Activated T-cell treated with anti-CD3 and anti-CD28 coated beads for 4 hours (primary cell): ENCODE measurements at regions not wholly inside any gene's neighbourhood (a gene's known extent, or its start where the extent isn't known, plus 50 kb on each side); places are given as distances from the start of the nearest gene placed in this dataset.
"Not testable (repeated sequence)": the region's sequence is repeated elsewhere in the genome, so short reads cannot be mapped to it uniquely, and the experiment has no call there.

Source experiments
- DNase-seq: peaks from one replicate; pipeline ENCODE4 v3.0.0-alpha.2; 2020

DNA sequence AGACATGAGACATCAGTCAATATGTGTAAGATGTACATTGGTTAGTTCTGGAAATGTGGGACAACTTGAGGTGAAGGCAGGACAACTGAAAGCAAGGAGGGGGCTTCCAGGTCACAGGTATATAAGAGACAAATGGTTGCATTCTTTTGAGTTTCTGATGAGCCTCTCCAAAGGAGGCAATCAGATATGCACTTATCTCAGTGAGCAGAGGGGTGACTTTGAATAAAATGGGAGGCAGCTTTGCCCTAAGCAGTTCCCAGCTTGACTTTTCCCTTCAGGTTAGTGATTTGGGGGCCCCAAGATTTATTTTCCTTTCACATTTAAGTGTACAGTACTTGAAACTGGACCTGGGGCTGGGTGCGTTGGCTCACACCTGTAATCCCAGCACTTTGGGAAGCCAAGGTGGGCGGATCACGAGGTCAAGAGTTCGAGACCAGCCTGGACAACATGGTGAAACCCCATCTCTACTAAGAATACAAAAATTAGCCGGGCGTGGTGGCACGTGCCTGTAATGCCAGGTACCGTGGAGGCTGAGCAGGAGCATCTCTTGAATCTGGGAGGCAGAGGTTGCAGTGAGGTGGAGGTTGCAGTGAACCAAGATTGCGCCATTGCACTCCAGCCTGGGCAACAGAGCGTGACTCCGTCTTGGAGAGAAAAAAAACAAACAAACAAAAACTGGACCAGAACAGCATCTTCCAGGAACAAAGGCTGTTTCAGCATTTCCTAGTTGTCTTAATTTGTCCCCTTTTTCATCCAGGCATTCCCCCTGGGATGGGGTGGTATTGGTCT, 130.9 kb upstream of the ZNF746 start:
- DNase-seq: not testable (repeated sequence)

DNA sequence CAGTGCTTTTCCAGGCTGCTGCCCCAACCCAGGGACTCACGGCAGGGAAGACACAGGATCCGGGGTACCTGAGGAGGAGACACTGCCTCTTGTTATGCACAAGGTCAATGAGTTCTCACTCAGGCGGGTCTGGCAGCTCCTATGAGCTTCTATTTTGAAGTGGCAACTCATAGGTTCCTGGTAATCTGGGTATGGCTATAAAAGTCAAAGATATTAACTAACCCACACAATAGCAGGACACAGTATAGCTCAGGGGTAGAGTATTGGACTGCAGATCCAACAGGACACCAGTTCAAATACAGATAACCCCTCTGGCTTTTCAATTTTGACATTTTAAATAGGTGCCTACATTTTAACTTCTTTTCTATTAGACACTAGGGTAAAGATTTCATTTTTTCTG, 130.3 kb upstream of the ZNF746 start:
- no peak for DNase-seq

DNA sequence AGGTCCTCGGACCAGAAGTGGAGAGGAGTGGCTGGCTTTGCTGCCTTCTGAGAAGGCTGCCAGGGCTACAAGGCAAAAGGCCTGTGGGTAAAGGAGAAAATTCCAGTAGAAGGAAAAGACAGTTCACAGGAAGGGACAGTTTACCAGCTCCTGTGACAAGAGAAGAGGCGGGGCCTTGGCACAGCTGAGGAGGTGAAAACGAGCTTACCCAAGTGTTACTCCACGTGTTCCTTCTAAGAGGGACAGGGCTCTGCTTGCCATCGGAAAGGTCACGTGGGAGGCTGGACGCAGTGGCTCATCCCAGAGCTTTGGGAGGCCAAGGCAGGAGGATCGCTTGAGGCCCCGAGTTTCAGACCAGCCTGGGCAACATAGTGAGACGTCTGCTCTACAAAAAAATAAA, 129.4 kb upstream of the ZNF746 start:
- DNase-seq: no peak

DNA sequence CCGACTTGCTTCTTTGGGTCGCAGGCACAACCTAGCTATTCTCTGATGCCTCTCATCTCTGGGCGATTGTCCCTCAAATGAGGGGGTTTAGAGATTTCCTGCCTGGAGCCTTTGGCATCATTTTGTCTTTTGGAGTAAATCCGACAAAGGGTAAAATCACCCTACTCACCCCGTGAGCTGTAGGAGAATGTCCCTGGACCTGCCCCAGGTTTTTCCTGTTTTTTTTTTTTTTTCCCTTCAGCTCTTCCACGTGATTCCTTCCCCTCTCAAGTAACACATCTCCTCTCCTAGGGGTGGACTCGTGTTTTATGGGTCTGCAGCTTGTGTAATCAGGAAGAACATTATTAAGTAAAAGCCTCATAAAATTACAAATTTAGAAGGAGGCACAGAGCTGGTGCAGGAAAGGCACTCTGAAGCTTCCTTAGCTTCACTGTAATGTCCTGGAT, 128.4 kb upstream of the ZNF746 start:
- no peak for DNase-seq

DNA sequence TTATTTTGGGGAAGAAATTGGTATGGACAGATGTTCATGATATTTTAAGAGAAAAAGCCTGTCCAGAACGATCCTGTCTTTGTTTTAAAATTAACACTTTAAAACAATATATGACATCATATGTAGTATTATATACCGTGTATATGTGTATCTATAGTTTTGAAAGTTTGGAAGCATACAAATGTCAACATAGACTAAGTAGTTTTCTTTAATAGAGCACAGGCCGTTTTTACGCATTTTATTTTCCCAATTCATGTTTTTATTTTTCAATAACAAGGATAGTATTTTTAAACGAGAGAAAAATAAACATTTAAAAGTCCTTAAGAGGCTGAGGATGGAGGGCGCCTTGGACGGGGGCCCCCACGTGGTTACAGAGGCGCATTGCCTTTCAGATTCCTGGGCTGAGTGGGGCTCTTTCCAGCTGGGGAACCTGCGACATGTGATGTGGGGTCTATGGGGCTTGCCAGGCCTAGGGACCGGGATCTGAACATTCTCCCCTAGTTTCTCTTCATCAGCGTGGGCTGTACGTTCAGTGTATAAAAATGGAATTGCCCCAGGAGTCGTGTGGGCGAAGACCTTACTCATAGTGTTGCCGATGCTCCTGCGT, 127.8 kb upstream of the ZNF746 start:
- peak; percentile 39 for DNase-seq

DNA sequence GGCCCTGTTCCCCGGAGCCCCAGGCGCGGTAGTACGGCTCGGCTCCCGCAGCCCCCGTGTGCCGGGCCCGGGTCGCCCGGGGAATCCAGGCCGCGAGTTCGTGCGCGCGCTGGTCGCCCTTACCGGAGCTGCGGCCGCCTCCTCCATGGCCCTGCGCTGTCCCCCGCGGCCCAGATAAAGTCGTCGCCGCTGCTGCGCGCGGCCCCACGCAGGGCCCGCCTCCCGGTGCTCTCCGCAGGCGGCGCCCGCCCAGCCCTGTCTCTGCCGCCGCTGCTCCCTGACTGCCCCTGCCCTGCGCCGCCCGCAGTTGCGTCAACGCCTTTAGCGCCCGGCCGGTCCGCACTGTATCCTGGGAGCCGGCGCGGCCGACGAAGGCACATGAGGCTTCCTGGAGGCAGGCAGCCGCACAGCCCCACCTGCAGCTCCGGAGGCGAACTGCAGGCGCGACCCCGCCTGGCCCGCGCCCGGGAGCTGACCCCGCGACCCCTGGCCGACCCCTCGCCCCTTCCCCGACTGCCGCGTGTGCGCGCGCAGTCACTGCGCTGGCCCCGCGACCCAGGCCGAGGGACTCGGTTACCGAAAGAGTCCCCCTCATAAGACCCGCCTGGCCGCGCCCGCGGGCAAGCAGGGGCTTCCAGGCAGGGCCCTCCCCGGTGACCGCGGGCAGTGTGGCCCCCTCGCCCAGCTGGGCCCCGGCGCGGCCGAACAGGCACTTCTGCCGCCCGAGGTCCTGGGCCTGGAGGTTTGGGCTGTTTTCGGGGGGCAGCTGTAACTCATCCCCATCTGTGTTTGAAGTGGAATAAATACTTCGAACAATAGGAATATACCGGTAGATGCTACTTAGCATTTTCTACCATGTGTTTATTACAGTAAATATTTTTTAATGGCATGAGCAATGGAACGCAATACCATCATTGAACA, 127.1 kb upstream of the ZNF746 start:
- DNase-seq: peak; percentile 83

DNA sequence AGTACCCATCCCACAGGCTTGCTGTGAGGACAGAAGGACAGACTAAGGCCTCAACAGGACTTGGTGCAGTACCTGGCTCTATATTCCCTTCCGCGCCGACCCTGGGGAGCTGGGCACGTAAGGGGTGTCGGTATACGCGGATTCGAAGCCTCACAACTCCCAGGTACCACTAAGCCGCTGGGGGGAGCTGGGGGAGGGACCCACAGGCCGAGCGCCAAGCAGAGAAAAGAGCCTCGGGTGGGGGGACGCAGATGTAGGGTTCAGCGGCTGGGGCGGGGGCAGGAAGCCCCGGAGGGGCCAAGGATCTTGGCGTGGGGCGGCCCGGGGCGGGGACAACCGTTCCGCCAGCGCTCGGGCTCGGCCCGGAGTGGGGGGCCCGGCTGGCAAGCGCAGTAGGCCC, 126.4 kb upstream of the ZNF746 start:
- DNase-seq: peak; percentile 34

DNA sequence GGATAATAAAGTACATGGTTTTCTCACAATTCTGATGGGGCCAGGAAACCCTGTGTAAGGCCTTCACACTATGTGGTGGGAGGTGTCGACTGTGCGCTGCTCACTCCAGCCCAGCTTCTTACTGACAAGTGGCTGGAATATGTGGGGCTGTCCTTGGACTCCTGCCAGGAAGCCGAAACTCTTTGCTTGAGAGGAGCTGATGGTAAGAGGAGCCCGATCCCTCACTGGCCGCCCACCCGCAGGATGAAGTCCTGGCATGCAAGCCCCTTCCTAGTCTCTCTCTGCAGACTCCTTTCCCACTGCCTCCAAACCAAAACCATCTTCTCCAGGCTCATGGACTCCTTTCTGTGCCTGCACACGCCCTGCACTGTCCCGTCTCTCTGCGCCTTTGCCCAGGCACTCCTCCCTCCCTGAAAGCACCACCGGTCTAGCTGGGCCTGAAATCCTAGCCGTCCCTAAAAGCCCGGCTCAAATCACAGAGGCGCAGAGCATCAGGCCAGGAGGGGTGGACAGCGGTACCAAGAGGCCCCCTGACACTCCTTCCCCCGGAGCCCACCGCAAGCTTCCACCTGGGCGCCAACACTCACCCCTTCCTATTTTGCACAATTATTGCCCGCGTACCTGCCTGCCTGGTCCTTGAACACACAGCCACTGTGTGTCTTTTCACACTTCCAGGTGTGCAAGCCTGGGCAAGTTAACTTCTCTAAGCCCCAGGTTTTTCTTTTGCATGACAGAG, 125.8 kb upstream of the ZNF746 start:
- not testable (repeated sequence) for DNase-seq

DNA sequence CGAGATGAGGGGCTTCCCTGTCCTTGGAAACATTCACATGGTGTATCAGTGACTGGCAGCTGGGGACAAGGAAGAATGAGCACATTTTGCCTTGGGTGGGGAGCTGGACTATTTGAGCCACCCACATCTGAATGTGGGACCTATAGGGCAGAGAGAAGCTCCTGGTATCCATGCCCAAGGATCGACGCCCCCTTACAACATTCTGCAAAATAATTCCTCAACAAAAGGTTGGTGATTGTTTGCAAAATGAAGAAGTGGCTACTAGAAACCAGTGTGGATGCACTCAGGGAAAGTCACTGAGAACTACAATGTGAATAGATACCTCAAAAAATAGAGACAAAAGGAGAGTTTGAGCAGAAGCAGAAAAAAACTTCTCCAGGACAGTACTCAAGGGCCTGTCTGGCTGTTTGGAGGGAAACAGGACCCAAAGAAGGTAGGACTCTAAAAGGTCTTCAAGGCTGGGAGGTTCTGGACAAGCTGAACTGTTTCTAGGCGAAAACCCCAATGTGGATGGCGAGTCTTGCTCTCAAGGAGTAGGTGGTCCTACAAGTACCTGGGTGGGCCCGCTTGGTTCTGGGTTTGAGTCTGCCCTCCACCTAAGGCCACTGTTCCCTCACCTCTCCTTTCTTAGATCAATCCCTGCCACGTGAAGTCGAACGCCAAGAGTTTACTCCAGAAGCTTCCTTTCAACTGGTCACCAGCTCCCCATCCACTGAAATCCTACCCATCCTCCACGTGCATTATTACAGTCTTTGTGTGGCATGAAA, 125.0 kb upstream of the ZNF746 start:
- DNase-seq: no peak

DNA sequence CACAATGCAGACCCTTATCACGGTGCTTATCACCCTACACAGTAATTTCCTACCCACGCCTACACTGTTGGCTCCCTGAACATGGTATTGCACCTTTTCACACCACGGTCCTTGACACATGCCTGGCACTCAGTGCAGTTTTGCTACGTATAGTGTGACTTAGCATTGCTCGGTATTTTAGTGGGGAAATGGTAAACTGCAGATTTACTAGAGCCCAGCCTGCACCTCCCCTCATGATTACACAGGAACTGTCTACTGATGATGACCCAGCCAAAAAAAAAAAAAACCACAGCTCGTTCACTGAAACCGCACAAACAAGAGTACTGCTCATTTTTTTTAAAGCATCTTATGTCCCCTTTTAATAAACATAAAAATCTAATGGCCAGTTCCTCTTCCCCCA, 124.2 kb upstream of the ZNF746 start:
- DNase-seq: no peak

DNA sequence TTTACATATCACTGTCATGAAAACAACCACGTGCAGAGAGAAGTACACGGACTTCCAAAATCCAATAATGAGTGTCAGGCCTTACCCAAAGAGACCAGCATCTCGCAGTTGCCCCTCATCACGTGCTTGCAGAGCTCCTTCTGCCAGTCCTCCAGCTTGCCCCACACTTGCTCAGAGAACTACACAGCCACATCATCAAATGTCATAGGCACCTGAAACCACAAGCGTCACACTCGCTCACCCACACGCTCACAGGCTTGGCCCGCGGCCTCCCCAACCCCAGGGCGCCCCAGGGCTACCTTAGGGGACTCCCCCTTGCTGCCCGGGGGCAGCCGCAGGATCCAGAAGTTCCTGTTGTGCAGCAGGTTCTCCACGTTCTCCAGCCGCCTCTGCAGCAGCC, 123.4 kb upstream of the ZNF746 start:
- no peak for DNase-seq

DNA sequence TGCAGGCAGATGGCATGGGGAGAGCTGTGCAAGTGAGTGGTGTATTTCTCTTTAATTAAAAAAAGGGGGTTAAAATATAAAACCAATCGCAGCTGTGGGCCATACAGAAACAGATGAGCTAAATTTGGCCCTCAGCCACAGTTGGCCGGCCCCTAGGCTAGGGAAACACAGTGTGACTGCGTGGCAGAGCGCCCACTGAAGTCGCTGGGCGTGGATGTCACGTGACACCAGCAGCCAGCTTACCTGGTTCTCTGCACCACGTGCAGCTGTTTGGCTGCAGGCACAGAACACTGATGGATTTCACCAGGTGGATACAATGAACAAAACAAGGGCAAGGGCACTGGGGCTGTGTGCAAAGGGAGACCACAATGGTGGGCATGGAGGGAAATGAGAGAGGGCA, 119.3 kb upstream of the ZNF746 start:
- no peak for DNase-seq

DNA sequence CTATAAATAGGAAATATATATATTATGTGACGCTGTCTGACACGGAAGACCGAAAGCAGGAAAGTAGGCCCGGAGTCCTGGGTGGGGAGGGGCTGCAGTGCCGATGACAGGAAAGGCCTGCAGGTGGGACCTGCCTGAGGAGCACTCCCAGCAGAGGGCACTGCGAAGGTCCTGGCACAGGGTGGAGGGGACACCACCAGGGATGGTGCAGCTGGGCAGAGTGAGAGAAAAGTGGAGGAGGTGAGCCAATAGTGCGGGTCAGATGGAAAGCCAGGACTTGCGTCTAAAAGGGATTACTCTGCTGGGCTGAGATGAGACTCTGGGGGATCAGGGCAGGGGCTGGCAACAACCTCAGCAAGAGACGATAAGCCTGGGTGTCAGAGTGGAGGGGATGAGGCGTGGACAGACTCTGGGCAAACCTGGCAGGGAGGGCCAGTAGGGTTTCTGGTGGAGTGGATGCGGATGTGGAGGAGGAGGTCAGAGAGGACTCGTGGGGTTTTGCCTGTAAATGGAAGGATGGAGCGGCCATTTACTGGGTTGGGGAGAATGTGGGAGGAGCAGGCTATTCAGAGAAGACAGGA, 118.2 kb upstream of the ZNF746 start:
- DNase-seq: no peak

DNA sequence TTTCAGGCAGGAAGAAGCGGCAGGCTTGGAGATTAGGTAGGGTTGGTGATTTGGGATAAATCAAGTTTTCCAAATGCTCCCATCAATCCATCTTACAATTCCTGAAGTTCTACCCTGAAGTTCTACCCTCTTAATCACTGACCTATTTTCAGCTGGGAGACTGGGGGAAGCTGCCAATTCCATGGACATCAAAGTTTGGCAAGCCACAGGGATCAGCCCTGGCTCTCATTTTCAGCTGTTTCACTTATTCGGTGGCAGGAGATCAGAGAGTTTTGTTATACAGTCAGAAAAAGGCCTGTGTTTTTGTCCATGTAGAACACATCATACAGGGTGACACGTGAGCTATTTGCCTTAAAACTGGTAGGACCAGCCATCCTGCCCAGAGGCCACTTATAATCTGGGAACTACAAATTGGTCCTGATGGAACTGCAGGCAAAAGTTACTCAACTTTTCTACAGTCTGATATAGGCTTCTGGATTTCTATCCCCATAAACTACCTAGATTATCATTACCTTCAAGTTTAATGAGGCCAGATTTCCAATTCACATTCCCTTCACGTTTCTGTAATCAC, 112.9 kb upstream of the ZNF746 start:
- no peak for DNase-seq

DNA sequence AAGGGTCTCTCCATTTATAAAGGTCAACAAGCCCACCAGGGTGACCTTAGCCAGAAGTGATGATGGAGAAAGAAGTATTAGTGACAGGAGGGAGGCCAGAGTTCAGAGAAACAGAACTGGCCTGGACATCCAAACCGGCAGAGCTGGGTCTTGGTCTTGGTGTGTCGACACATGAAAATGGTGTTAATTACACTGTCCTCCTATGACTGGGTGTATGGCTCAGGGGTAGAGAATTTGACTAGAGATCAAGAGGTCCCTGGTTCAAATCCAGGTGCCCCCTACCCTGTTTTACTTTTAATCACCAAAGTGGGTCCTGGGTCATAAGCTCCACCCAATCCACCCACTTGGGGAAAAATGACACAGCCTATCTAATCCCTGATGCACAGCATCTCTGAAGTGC, 110.6 kb upstream of the ZNF746 start:
- no peak for DNase-seq

DNA sequence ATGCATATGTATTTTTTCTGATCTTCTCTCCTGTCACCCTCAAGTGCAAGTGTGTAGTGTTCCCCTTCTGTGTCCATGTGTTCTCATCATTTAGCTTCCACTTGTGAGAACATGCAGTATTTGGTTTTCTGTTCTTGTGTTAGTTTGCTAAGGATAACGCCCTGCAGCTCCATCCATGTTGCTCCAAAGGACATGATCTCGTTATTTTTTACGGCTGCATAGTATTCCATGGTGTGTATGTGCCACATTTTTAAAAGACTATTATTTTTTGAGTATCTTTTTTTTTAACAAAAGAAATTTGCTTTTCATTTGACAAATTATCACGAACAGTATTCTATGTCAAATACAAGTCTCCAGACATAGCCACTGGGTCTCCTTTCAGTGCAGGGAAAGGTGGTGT, 110.1 kb upstream of the ZNF746 start:
- DNase-seq: no peak

DNA sequence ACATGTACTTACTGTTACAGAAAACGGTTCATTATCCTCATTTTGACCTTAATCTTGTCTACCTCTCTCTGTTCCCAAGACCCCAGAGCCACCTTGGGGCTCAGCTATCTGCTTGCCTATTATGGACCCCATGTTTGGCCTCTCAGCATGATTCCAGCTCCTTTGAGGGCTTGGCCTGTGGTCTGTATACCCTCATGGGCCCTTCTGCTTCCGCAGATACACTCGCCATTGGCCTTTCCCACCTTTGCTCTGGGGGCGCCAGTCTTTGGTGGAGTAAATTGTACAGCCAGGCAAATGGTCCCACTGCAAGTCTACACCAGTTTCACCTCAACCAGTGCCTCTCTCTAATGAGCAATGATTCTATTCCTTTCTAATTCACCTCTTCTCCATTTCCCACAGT, 109.2 kb upstream of the ZNF746 start:
- DNase-seq: no peak

DNA sequence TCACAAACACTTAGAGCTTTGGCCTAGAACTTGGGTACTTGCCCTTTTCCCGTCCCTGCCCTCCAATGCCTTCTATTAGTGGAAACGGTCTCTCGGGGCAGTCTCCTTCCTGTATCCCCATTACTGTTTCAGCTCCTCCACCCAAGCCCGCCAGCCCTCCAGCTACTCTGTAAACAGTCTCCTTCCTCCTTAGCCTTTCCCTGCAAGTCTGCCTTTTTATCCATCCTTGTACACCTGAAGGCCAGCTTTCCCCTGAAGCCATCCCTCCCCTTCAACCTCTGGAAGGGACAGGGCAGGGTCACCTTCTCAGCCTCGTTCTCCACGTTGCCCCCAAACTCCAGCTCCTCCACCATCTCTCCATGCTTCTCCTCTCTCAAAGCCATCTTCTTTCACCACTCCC, 108.1 kb upstream of the ZNF746 start:
- no peak for DNase-seq

DNA sequence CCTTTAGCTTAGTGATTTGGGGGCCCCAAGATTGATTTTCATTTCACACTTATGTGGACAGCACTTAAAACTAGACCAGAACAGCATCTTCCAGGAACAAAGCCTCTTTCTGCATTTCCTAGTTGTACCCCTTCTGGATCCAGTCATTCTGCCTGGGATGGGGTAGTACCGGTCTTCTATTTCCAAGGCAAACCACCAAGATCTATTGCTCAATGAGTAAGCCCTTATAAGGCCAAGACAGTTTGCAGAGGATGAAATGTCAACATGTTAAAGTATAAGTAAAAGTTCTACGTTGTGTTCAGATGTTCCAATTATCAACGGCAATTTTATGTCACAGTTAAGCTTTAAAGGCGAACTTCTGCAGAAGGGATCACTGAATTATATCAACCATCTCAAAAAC, 106.9 kb upstream of the ZNF746 start:
- no peak for DNase-seq

DNA sequence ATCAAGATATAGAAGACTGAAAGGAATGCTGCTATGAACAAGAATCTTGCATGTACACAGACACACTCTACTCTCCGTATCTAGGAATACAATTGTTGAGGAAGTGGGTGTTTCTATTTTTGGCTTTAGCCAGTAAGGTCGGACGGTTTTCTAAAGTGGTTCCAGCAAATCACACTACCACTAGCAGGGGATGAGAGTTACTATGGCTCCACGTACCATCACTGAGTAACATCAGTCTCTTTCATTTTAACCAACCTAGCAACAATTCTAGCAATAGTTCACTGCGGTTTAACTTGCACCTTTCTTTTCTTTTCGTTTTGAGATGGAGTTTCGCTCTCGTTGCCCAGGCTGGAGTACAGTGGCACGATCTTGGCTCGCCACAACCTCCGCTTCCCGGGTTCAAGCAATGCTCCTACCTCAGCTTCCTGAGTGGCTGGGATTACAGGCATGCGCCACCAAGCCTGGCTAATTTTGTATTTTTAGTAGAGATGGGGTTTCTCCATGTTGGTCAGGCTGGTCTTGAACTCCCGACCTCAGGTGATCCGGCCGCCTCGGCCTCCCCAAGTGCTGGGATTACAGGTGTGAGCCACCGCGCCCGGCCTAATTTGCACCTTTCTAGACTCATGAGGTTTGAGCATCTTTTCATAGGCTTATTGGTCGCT, 103.2 kb upstream of the ZNF746 start:
- DNase-seq: not testable (repeated sequence)
